ENCODE measurements at regions not wholly inside any gene's neighbourhood (a gene's known extent, or its start where the extent isn't known, plus 50 kb on each side); places are given as distances from the start of the nearest gene placed in this dataset.

DNA sequence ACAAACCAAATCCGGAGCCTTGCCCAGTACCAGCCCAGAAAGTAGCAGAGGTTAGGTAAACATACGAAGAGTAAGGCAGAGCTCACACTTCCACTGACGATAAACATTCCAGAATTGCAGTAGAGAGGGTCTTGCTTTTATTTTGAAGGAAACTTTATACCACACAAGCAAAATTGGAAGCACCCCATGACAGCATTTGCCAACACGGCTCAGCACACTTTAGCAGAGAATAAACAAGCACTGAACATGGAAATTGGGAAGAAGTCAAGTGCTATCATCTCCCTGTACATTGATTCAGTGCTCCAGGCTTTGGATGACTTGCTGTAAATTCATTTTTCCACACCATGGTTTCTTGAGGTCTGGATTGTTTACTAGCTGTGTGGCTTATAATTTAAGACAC lies 160.7 kb upstream of the FAM47C start:
- H3K4me3 ChIP-seq (ENCODE audit: control insufficient read depth, low read depth, low read length) = no peak overlapping the region
- no peak for DNase-seq (ENCODE audit: low read depth)
- TF ChIP-seq CTCF (IDR thresholded peaks at IDR 0.05; ENCODE audit: control insufficient read depth, insufficient read depth, low read depth, low read length, missing control alignments) = no peak

GRCh38 chrX:36849407-36849806 lies 158.8 kb upstream of the FAM47C start:
- TF ChIP-seq CTCF (IDR thresholded peaks at IDR 0.05; ENCODE audit: control insufficient read depth, insufficient read depth, low read depth, low read length, missing control alignments) = no peak
- no peak for DNase-seq (ENCODE audit: low read depth)

DNA sequence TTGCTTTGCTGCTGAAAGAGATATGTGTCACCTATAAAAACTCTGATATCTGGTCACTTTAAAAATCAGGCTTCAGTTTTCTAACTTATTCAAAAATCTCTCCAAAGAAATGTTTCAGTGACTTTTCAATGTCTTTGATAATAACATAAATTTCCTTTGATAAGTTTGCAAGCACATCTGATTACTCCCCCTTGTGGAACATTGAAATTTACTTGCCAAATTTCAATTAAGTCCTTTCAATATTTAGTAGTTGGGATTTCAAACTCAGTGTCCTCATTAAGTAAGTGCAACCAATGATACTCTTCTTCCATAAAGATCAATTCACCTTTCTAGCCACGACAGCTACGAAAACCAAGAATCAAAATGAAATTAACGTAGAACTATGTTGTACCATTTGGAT lies 151.3 kb upstream of the FAM47C start:
- no peak overlapping the region for H3K4me3 ChIP-seq (ENCODE audit: control insufficient read depth, low read depth, low read length)
- TF ChIP-seq CTCF (IDR thresholded peaks at IDR 0.05; ENCODE audit: control insufficient read depth, insufficient read depth, low read depth, low read length, missing control alignments) = no peak
- DNase-seq (ENCODE audit: low read depth) = no peak

More at GRCh38 chrX:36849407-36849806, 158.8 kb upstream of the FAM47C start:
- H3K4me3 ChIP-seq (ENCODE audit: control insufficient read depth, low read depth, low read length) = no peak overlapping the region

DNA sequence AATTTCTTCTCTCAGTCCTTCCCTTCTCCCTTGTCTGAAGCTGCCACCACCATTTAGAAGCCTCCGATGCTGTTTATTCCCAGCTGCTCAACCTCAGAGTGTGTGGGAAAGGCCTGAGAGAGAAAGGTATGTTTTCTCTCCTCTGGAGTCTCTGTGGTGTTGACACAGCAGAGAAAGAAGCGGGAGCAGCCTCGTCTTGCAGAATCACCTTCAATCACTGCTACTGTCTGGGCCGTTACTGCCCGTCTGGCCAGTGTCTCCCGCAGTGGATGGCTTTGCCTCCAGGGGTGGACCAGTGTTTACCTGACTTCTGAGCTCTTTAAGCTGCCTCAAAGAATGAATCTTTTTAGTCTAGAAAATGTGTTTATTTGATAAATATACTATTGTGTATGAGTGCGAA lies 148.9 kb upstream of the FAM47C start:
- no peak for DNase-seq (ENCODE audit: low read depth)
- H3K4me3 ChIP-seq (ENCODE audit: control insufficient read depth, low read depth, low read length) = no peak overlapping the region
- TF ChIP-seq CTCF (IDR thresholded peaks at IDR 0.05; ENCODE audit: control insufficient read depth, insufficient read depth, low read depth, low read length, missing control alignments) = no peak

DNA sequence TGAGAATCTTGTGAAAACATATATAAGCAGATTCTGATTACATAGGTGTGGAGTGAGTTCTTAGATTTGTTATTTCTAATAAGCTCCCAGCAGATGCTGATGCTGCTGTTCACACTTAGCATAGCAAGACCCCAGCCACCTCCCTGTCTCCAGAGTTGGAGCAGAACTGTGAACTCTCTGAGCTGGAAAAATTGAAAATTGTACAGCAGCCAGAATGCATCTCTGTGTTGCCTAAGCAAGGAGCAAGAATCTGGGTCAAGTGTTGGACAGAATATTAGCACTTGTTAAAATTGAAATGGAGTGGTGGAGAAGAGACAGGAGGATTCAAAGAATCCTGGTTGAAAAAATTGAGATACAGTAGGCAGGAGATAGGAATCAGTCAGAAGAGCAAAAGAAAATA lies 146.6 kb upstream of the FAM47C start:
- no peak for TF ChIP-seq CTCF (IDR thresholded peaks at IDR 0.05; ENCODE audit: control insufficient read depth, insufficient read depth, low read depth, low read length, missing control alignments)
- no peak for DNase-seq (ENCODE audit: low read depth)
- H3K4me3 ChIP-seq (ENCODE audit: control insufficient read depth, low read depth, low read length) = no peak overlapping the region

- no peak for DNase-seq (ENCODE audit: low read depth)
- H3K4me3 ChIP-seq (ENCODE audit: control insufficient read depth, low read depth, low read length) = no peak overlapping the region
- TF ChIP-seq CTCF (IDR thresholded peaks at IDR 0.05; ENCODE audit: control insufficient read depth, insufficient read depth, low read depth, low read length, missing control alignments) = peak; percentile 52
These were observed 141.0 kb upstream of the FAM47C start for GRCh38 chrX:36867143-36867542.

DNA sequence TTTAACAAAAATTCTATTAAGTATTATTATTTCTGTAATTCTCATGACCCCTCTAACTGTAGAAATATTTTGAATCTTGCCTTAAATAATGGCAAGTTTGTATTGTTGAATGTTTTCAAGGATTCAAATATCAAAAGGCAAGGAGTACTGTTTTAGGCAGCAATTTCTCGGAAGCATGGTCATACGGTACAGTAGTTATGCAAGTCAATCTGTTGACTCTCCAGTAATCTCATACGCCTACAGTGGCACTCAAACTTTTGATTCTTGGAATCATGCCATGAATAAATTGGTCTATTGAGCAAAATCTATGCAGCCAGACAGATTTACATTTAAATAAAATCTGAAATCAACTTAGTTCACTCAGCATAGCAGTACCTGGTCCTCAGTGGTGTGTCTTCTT lies 139.6 kb upstream of the FAM47C start:
- TF ChIP-seq CTCF (IDR thresholded peaks at IDR 0.05; ENCODE audit: control insufficient read depth, insufficient read depth, low read depth, low read length, missing control alignments) = no peak
- no peak overlapping the region for H3K4me3 ChIP-seq (ENCODE audit: control insufficient read depth, low read depth, low read length)
- DNase-seq (ENCODE audit: low read depth) = no peak
